Mesenteric fat pad (tissue), 1 donor: ENCODE measurements at regions not wholly inside any gene's neighbourhood (a gene's known extent, or its start where the extent isn't known, plus 50 kb on each side); places are given as distances from the start of the nearest gene placed in this dataset.

Source experiments
- DNase-seq: peaks from one replicate; pipeline ENCODE4 v3.0.0-alpha.2; 2020; ENCODE audit warnings: low spot score
- donor health status: DM: yes; HTN: yes; CAD: no.

GRCh38 chr6:51514748-51515402, 572.5 kb downstream of the PKHD1 start:
- DNase-seq, result no peak

GRCh38 chr6:51526049-51526448, 561.4 kb downstream of the PKHD1 start:
- no peak for DNase-seq

- DNase-seq, result no peak
These were observed 560.5 kb downstream of the PKHD1 start for GRCh38 chr6:51526922-51527321.

- DNase-seq, result no peak
These were observed 558.9 kb downstream of the PKHD1 start for GRCh38 chr6:51528556-51528955.

GRCh38 chr6:51529240-51529639, 558.2 kb downstream of the PKHD1 start:
- no peak for DNase-seq

GRCh38 chr6:51531623-51532022, 555.8 kb downstream of the PKHD1 start:
- DNase-seq, result no peak

- DNase-seq, result no peak
These were observed 553.5 kb downstream of the PKHD1 start for GRCh38 chr6:51533962-51534361.

- no peak for DNase-seq
These were observed 552.1 kb downstream of the PKHD1 start for GRCh38 chr6:51535327-51535726.

- no peak for DNase-seq
These were observed 550.7 kb downstream of the PKHD1 start for GRCh38 chr6:51536728-51537127.

- DNase-seq, result no peak
These were observed 545.6 kb downstream of the PKHD1 start for GRCh38 chr6:51541847-51542246.

GRCh38 chr6:51542475-51542874, 544.9 kb downstream of the PKHD1 start:
- DNase-seq, result no peak

- no peak for DNase-seq
These were observed 537.2 kb downstream of the PKHD1 start for GRCh38 chr6:51550243-51550642.

GRCh38 chr6:51552435-51552834, 535.0 kb downstream of the PKHD1 start:
- no peak for DNase-seq

GRCh38 chr6:51553246-51554015, 534.0 kb downstream of the PKHD1 start:
- no peak for DNase-seq

- no peak for DNase-seq
These were observed 533.4 kb downstream of the PKHD1 start for GRCh38 chr6:51554029-51554428.

GRCh38 chr6:51559059-51559458, 528.4 kb downstream of the PKHD1 start:
- no peak for DNase-seq

- DNase-seq, result no peak
These were observed 525.2 kb downstream of the PKHD1 start for GRCh38 chr6:51562198-51562597.
